Coronary artery (tissue), 2 donors: ENCODE measurements at regions not wholly inside any gene's neighbourhood (a gene's known extent, or its start where the extent isn't known, plus 50 kb on each side); places are given as distances from the start of the nearest gene placed in this dataset.

Source experiments
- DNase-seq: peaks from one replicate; pipeline ENCODE4 v3.0.0-alpha.2; 2017; ENCODE audit warnings: low spot score
- H3K27ac ChIP-seq, 2 donors: fragments of 200-600 bp; sonication (generic); one replicate each; pipeline ENCODE4 v1.5.1; 2016 to 2019
- H3K4me3 ChIP-seq: fragments of 200-600 bp; sonication (generic); 2 replicates; pipeline ENCODE4 v1.5.1; 2016; ENCODE audit warnings: mild to moderate bottlenecking, moderate library complexity
- CTCF ChIP-seq: fragments of 200-600 bp; sonication (generic); IDR thresholded peaks from one replicate; pipeline ENCODE4 v1.5.1; 2019; ENCODE audit warnings: antibody characterized with exemption

GRCh38 chr3:3745693-3746092 lies 53.5 kb upstream of the LRRN1 start:
- Histone ChIP-seq H3K4me3 (no peak overlapping the region), H3K27ac (no peak overlapping the region)
- DNase-seq, result no peak
- TF ChIP-seq CTCF, result no peak

- no peak for DNase-seq
- Histone ChIP-seq H3K27ac (no peak overlapping the region), H3K4me3 (no peak overlapping the region)
- TF ChIP-seq CTCF, result no peak
Observed at GRCh38 chr3:3744826-3745225, 54.4 kb upstream of the LRRN1 start.

- DNase-seq, result no peak
Observed at GRCh38 chr3:3743754-3744153, 55.5 kb upstream of the LRRN1 start.

GRCh38 chr3:3740061-3740460 lies 59.2 kb upstream of the LRRN1 start:
- TF ChIP-seq CTCF, result no peak
- DNase-seq, result no peak
- no peak overlapping the region for H3K4me3 ChIP-seq
- H3K27ac ChIP-seq, result no peak overlapping the region

More at GRCh38 chr3:3743754-3744153, 55.5 kb upstream of the LRRN1 start:
- no peak for TF ChIP-seq CTCF
- H3K27ac ChIP-seq, result no peak overlapping the region
- H3K4me3 ChIP-seq, result no peak overlapping the region

GRCh38 chr3:3739330-3740060 lies 59.7 kb upstream of the LRRN1 start:
- H3K27ac ChIP-seq, result no peak overlapping the region
- no peak for TF ChIP-seq CTCF
- DNase-seq, result no peak
- H3K4me3 ChIP-seq, result no peak overlapping the region

GRCh38 chr3:3737531-3737930 lies 61.7 kb upstream of the LRRN1 start:
- no peak for DNase-seq
- Histone ChIP-seq H3K4me3 (no peak overlapping the region), H3K27ac (no peak overlapping the region)
- TF ChIP-seq CTCF, result no peak

- TF ChIP-seq CTCF, result no peak
Observed at GRCh38 chr3:3735919-3736318, 63.3 kb upstream of the LRRN1 start.

More at GRCh38 chr3:3735919-3736318, 63.3 kb upstream of the LRRN1 start:
- Histone ChIP-seq H3K4me3 (no peak overlapping the region), H3K27ac (no peak overlapping the region)
- DNase-seq, result no peak
